ENCODE measurements at regions not wholly inside any gene's neighbourhood (a gene's known extent, or its start where the extent isn't known, plus 50 kb on each side); places are given as distances from the start of the nearest gene placed in this dataset.

DNA sequence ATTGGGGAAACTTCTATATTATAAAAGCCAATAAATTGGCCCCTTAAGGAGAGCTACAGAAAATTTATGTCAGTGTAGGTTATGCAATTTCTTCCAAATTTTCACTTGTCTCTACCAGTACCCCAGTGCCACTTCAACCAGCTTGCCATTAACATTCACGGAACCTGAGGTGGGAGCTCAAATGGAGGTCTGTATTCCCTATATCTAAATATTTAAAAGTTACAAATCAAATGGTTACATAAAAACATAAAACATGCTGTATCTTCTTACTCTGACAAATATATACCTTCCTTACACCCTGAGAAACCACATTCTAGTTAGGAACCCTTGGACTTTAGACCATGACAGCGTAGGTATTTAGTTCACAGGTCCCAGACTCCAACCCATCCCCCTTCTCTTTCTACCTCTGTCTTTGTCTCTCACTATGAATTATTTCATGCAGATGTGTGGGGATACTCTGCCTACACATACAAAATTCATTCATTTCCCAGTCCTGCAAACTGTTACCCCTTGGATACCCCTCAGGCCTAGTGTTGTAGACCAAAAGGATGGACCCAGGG is 127.8 kb upstream of the PMFBP1 start:
- TF ChIP-seq POLR2AphosphoS5 (IDR thresholded peaks at IDR 0.05), result no peak
- TF ChIP-seq, protein P1, sequence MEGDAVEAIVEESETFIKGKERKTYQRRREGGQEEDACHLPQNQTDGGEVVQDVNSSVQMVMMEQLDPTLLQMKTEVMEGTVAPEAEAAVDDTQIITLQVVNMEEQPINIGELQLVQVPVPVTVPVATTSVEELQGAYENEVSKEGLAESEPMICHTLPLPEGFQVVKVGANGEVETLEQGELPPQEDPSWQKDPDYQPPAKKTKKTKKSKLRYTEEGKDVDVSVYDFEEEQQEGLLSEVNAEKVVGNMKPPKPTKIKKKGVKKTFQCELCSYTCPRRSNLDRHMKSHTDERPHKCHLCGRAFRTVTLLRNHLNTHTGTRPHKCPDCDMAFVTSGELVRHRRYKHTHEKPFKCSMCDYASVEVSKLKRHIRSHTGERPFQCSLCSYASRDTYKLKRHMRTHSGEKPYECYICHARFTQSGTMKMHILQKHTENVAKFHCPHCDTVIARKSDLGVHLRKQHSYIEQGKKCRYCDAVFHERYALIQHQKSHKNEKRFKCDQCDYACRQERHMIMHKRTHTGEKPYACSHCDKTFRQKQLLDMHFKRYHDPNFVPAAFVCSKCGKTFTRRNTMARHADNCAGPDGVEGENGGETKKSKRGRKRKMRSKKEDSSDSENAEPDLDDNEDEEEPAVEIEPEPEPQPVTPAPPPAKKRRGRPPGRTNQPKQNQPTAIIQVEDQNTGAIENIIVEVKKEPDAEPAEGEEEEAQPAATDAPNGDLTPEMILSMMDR (IDR thresholded peaks at IDR 0.05), result no peak
